GOT3 (cell line): ENCODE measurements at regions not wholly inside any gene's neighbourhood (a gene's known extent, or its start where the extent isn't known, plus 50 kb on each side); places are given as distances from the start of the nearest gene placed in this dataset.
A peak's percentile ranks its signal among the peaks of the same experiment; 100 is the strongest.

Experiments
- DNase-seq: peaks from one replicate; lab custom pipeline; 2025; ENCODE audit warnings: mixed read lengths; lab: John Stamatoyannopoulos, UW

- no peak for DNase-seq
Observed at GRCh38 chr6:104418839-104419238, 440.9 kb downstream of the HACE1 start.

- DNase-seq: no peak
Observed at GRCh38 chr6:104418125-104418524, 441.6 kb downstream of the HACE1 start.

GRCh38 chr6:104414723-104415122 is 445.0 kb downstream of the HACE1 start:
- no peak for DNase-seq

GRCh38 chr6:104413767-104414166 is 446.0 kb downstream of the HACE1 start:
- no peak for DNase-seq

GRCh38 chr6:104411302-104411701 is 448.4 kb downstream of the HACE1 start:
- no peak for DNase-seq

GRCh38 chr6:104409913-104410312 is 449.8 kb downstream of the HACE1 start:
- DNase-seq: no peak

- DNase-seq: no peak
Observed at GRCh38 chr6:104407957-104408356, 451.8 kb downstream of the HACE1 start.

- DNase-seq: no peak
Observed at GRCh38 chr6:104404377-104404776, 455.3 kb downstream of the HACE1 start.

GRCh38 chr6:104402572-104402971 is 457.1 kb downstream of the HACE1 start:
- no peak for DNase-seq

- DNase-seq: no peak
Observed at GRCh38 chr6:104401926-104402325, 457.8 kb downstream of the HACE1 start.

GRCh38 chr6:104400844-104401243 is 458.9 kb downstream of the HACE1 start:
- DNase-seq: no peak

- DNase-seq: no peak
Observed at GRCh38 chr6:104396077-104396476, 463.6 kb downstream of the HACE1 start.

GRCh38 chr6:104381907-104382306 is 477.8 kb downstream of the HACE1 start:
- DNase-seq: no peak

GRCh38 chr6:104365451-104366234 is 494.1 kb downstream of the HACE1 start:
- DNase-seq: no peak

- DNase-seq: no peak
Observed at GRCh38 chr6:104357928-104358327, 501.8 kb downstream of the HACE1 start.

GRCh38 chr6:104356197-104356596 is 503.5 kb downstream of the HACE1 start:
- no peak for DNase-seq

- no peak for DNase-seq
Observed at GRCh38 chr6:104349191-104349590, 510.5 kb downstream of the HACE1 start.

- DNase-seq: no peak
Observed at GRCh38 chr6:104344223-104344622, 515.5 kb downstream of the HACE1 start.

GRCh38 chr6:104332364-104332763 is 527.4 kb downstream of the HACE1 start:
- no peak for DNase-seq

- DNase-seq: peak; percentile 53
Observed at GRCh38 chr6:104326173-104327001, 533.3 kb downstream of the HACE1 start.

- no peak for DNase-seq
Observed at GRCh38 chr6:104325341-104326172, 534.2 kb downstream of the HACE1 start.

- DNase-seq: no peak
Observed at GRCh38 chr6:104324301-104324700, 535.4 kb downstream of the HACE1 start.
